Raji (cell line): ENCODE measurements at regions not wholly inside any gene's neighbourhood (a gene's known extent, or its start where the extent isn't known, plus 50 kb on each side); places are given as distances from the start of the nearest gene placed in this dataset.

Experiments used
- POLR2A ChIP-seq: IDR thresholded peaks from 2 replicates; pipeline ENCODE4 v1.6.1; 2011; ENCODE audit warnings: low read depth, low read length, control low read depth; ENCODE audit not compliant: insufficient read depth

DNA sequence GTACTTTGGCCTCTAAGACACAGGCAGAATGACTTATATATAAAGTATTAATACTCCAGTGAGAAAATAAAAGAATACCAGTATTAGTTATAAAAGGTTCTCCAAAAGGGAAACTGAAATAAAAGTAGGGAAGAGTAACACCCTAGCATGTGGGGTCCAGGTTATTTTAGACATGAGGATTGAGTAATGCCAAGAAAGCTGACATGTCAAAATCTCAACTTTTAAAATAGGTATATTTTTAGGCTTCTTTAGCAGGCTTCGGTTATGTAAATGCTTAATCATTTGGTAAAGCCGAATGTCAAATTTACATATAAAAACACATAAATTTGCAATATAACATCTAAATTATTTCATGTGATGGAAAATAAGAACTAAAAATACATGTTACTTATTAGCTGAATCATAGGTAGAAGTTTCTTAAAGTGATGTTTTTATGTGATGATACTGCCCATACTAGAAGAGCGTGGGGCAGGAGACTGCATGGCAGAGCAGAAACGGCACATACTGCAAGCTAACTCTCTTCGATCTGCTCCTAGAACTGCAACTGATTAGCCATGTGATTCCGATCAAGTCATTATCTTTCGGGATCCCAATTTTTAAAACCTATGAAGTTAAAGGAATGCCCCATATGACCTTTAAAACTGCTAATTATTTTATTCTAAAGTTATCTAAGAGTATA is 129.4 kb upstream of the DST start:
- no peak for TF ChIP-seq POLR2A

DNA sequence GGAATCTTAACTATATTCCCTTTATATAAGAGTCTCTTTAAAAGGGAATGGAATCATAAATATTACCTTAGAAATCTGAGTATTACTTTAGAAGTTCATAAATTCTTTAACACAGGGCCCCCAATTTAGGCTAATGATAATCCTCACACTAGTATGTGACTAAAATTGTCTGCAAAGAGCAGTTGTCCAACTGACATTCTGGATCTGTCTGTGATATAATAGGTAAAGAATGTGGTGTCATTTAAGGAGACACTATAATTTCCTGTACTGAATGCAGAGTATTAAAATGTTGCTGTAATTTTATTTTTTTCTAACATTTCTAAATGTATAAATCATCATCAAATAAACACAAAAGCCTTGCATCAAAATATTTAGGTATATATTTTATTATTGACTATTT is 128.5 kb upstream of the DST start:
- TF ChIP-seq POLR2A: no peak

DNA sequence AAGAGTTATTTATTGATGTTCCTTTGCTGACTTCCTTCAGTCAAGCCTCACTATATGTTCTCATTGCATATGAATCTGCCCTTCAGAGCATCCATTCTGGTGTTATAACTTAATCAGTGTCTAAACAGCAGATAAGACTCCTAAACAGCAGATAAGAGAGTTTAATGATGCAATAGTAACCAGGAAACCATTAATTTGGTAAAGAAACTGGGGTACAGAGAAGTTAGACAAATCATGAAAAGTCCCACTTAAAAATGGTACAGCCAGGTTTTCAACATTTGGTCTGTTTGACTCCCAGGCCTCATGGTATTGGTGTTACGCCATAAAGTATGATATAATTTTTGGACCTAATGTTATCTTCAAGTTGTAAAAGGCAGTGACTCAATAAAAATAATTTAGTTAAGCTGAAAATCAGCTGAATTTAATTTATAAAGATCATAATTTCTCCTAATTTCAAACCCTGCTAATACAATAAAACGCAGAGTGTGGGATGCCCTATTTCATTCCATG is 127.4 kb upstream of the DST start:
- no peak for TF ChIP-seq POLR2A

DNA sequence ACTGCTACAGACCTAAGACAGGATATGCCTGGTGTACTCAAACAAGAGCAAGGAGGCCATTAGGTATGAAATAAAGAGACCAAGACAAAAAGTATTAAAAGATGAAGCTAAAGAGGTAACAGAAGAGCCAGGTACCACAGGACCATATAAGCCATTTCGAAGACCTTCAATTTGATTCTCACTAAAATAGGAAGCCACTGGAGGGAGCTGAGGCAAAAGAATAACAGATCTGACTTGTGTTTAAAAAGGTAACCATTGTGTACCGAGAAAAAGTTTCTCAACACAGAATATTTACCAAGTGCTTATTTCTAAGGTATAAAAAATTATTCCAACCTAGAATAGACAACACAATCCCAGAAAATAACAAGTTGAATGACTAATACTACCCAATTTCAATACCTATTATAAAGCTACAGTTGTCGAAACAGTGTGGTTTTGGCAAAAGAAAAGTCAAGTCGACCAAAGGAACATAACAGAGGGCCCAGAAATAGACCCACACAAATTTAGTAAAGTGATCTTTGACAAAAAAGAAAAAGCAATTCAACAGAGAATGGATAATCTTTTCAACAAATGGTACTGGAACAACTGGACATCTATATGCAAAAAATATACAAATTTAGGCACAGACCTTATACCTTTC is 125.3 kb upstream of the DST start:
- no peak for TF ChIP-seq POLR2A

DNA sequence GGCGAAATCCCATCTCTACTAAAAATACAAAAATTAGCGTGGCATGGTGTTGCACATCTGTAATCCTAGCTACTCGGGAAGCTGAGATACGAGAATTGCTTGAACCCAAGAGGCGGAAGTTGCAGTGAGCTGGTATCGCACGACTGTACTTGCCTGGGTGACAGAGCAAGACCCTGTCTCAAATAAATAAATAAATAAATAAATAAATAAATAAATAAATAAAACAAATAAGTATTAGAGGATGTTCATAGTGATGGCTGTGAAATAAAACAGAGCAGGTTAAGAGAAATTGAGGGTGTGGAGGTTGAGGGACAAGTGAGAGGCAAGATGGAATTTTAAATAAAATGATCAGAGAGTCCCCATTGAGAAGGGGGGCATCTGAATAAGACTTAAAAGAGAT is 124.7 kb upstream of the DST start:
- TF ChIP-seq POLR2A: no peak

DNA sequence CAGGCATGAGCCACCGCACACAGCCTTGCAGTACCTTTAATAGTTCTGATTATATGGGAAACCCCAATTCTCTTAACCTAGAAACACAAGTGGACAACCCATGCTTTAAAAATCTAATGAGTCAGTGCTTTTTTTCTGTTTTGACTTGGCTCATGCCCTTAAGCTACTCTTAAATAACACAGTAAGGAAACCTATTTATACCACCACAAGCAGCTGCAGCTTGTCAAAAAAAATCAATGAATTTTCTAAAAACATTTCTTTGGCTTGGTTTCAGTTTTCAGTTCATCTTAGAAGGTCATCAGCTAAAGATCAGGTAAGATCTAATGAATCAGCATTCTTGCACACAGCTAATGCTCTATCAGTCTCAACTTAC is 124.1 kb upstream of the DST start:
- TF ChIP-seq POLR2A: no peak

DNA sequence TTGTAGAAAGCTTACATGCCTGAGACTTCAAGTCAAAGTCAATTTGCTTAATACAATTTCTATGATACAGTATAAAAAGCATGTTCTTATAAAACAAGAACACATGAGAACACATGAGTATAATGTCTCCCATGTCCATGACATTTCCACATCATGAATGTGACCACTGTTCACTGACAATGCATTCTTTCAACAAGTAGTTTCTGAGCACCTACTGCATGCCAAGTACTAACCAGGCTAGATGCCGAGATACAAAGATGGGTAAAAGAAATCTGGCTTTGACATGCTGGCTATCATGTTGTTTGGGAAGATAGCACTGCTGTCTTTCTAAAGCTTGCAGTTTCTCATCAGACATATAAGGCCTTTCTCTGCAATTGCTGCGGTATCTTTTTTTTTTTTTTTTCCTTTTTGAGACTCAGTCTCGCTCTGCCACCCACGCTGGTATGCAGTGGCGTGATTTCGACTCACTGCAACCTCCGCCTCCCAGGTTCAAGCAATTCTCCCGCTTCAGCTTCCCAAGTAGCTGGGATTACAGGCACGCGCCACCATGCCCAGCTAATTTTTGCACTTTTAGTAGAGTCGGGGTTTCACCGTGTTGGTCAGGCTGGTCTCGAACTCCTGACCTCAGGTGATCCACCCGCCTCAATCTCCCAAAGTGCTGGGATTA is 123.6 kb upstream of the DST start:
- TF ChIP-seq POLR2A: no peak

DNA sequence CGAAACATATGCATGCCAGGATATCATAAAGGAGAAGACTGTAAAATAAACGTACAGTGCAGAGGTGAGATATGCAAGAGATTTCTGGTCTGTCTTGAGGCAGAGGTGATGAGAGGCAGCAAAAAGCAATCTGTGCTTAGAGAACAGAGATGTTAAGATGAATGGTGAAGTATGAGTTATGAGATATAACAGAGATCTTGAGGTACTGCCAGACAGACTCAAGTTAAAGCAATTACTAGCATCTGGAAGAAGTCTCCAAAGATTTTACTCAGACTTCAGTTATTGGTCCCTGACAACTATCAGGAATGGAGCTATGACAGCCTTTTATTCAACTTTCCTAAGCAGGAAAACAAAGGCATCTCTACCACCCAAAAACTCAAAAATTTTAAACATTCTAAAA is 122.8 kb upstream of the DST start:
- TF ChIP-seq POLR2A: no peak

DNA sequence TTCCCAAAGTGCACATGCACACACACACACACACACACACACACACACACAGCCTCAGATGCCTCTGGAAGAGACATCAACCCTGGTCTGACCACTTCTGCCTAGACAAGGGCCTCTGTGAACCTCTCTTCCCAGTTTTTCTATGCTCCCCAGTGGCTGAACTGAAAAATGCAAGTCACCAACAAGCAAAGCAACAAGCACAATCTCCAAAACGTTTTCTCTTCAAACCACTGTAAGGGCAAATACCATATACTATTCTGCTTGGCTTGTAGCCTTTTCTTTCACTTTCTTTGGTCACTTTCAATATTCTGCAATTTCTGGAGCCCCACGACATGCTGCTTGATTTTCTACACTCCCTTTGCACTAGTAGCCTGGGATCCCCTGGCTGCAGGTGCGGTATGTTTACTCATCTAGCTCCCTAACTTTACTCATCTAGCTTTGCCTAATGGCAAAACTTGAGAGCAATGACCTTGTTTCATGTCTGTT is 121.4 kb upstream of the DST start:
- TF ChIP-seq POLR2A: no peak

DNA sequence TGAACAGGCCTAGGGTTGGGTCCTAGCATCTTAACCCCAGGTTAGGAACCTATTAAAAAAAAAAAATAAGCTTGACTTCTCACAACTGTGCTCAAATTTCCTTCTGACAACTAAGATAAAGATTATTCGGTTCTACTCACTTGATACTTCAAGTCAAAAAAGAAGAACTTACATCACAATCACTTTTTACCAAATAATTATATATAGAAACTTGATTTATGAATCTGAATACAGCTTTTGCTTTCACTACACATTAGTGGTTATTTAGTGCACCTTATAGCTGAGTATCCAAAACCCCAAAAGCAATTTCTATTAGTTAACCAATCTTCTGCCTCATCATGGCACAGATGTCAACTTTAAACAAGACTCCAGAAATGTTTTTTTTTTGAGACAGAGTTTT is 119.0 kb upstream of the DST start:
- TF ChIP-seq POLR2A: no peak

DNA sequence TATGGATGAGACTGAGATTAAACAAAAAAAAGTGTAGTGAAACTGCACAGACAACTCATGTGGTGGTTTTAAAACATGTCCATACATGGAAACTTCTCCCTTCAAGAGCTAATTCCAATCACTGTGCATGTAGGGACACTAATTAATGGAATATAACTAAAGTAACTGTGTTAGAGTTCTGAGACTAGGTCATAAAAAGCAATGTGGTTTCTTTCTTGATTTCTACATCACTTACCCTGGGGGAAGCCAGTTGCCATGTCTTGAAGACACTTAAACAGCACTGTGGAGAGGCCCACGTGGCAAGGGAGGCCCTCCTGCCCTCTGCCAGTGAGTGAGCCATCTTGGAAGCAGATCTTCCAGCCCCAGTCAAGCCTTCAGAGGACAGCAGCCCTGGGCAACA is 118.2 kb upstream of the DST start:
- TF ChIP-seq POLR2A: no peak

DNA sequence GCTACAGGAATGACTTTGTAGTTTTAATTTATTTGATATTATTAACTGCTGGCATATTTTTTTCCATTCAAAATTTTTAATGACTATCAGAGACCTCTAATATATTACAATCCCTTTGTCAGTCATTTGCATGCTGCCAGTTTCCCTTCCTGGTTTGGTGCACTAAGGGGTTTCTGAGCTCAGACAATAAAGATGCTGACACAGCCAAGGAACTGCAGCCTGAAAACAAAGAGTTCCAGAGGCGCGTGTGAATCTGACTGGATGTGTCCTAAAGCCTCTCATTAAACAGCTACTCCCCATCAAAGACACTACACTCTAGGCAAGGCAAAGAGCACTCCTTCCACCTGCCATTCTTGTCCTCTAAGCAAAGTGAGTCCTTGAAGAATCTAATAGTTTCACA is 116.8 kb upstream of the DST start:
- no peak for TF ChIP-seq POLR2A

DNA sequence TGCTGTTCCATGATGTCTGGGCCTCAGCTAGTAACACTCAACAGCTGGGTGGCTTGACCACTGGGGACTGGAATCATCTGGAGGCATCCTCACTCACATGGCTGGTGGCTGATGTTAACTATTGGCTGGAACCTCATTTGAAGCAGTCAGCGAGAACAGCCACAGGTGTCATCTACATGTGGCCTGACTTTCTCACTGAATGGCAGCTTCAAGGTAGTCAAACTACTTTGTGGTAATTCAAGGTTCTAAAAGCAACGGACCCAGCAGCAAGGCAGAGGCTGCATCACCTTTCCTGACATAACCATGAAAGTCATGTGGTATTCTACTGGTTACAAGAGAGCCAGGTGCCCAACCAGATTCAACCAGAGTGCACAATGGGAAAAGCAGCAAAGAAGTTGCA is 115.9 kb upstream of the DST start:
- no peak for TF ChIP-seq POLR2A

DNA sequence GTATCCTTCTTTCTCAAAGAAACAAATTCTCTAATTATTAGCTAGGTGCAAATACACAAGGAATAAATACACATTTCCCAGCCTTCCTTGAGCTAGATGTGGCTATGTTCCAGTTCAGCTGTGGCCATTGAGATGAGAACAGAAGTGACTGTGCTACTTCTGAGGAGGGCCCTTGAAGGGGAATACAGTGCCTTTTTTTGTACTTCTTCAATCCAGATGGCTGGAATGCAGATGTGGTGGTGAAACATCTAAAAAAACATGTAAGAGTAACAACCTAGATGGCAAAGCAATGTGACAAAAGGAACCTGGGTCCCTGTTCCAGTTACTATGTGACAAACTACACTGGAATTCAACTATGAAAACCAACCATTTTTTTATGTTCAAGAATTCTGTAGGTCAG is 115.4 kb upstream of the DST start:
- no peak for TF ChIP-seq POLR2A

DNA sequence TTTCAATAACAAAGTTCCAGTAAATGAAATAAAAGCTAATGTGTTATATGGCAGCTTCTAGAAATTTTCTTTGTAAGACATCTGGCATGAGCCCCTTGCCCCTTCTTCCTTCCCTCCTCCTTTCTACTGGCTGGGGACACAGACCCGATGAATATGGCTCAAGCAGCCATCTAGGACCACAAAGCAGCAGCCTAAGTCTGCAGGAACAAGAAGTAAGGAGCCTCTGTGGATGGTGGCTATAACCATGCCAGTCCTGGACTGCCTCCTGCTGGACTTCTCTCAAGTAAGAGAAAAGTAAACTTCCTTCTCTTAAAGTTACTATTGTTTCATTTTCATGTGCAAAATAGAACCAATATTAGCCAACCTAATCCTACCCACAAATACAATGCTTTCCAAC is 114.9 kb upstream of the DST start:
- TF ChIP-seq POLR2A: no peak
